LoVo (cell line): ENCODE measurements at regions not wholly inside any gene's neighbourhood (a gene's known extent, or its start where the extent isn't known, plus 50 kb on each side); places are given as distances from the start of the nearest gene placed in this dataset.
"Not testable (repeated sequence)": the region's sequence is repeated elsewhere in the genome, so short reads cannot be mapped to it uniquely, and the experiment has no call there.

Experiments used
- DNase-seq: peaks from one replicate; pipeline ENCODE4 v3.0.0-alpha.2; 2016; ENCODE audit warnings: low spot score

- DNase-seq: no peak
These were observed 132.5 kb upstream of the CHD1 start for GRCh38 chr5:99061299-99061698.

- DNase-seq: peak; percentile 83
These were observed 131.8 kb upstream of the CHD1 start for GRCh38 chr5:99060306-99061261.

DNA sequence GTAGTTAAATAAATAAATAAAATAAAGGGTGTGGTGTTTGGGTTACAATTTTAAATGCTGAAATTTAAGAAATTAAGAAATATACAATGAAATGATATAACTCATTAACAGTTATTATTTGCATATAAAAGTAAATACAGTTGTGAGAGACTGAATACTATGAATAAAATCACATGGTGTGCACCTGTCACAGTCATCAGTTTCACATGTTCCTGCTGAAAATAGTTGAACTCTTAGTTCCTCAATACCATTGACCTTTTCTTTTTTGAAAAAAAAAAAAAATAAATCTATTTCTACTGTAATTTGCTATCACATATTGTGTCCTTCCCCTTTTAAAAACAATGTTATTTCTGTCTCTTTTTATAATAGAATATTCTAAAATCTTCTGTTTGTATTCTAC lies 130.9 kb upstream of the CHD1 start:
- DNase-seq: no peak

DNA sequence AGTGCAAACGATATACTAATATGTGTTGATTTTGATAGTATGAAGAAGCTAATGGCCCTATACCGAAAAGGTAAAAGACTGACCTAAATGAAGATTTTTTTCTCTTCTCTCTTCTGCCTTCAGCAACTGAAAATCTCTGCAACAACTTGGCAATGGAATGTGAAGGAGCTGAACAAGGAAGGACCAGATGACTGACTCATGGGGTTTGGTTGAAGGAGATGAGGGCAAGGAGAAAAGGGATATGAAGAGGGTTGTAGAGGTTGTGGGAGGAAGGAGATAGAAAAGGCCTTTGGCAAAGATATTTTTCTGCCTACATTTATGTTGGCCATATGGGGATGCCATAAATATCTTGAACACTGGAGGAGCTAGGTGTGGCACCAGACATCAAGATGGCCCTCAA lies 129.7 kb upstream of the CHD1 start:
- DNase-seq: no peak

DNA sequence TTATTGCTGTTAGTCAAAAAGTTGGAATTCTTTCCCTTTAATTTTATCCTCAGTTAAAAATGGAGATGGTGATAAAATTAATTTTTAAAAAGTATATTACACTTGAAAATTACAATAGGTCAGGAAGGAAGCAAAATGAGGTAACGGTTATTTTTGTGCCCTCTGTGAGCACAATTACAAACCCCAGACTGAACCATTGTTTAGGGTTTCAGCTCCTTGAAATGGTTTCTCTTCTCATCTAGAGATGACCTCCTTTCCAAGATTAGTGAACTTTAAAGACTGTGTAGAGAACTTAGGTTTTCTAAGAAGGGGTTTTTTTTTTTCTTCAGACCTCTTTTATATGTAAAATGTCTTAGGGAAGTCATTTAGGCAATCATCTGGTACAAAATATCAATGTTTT lies 126.2 kb upstream of the CHD1 start:
- no peak for DNase-seq

DNA sequence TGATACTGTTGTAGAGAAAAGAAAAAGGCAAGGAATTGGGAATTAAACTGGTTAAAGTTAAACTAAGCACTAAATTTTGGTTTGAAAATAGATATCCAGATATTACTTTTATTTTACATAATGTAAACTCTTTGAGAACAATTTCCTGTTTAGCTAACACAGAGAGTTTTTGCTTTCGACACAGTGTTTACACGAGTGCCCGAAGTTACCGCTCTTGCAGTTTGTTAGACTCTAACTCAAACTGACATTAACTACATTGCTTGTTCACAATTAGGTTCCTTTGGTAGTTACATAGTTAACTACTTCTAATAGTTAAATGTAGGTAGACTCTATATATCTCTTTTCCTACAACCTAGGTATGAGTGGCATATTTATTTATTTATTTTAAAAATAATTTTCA lies 117.1 kb upstream of the CHD1 start:
- no peak for DNase-seq

- DNase-seq: not testable (repeated sequence)
These were observed 114.5 kb upstream of the CHD1 start for GRCh38 chr5:99043257-99043656.

DNA sequence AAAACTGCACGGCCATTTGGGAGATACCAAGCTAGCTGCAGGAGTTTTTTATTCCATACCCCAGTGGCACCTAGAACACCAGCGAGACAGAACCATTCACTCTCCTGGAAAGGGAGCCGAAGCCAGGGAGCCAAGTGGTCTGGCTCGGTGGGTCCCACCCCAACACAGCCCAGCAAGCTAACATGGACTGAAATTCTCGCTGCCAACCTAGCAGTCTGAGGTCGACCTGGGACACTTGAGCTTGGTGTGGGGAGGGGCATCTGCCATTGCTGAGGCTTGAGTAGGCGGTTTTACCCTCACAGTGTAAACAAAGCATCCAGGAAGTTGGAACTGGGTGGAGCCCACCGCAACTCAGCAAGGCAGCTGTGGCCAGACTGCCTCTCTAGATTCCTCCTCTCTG lies 108.9 kb upstream of the CHD1 start:
- peak; percentile 75 for DNase-seq

GRCh38 chr5:99035942-99036341 lies 107.1 kb upstream of the CHD1 start:
- no peak for DNase-seq

- peak; percentile 53 for DNase-seq
These were observed 105.5 kb upstream of the CHD1 start for GRCh38 chr5:99034336-99034735.

DNA sequence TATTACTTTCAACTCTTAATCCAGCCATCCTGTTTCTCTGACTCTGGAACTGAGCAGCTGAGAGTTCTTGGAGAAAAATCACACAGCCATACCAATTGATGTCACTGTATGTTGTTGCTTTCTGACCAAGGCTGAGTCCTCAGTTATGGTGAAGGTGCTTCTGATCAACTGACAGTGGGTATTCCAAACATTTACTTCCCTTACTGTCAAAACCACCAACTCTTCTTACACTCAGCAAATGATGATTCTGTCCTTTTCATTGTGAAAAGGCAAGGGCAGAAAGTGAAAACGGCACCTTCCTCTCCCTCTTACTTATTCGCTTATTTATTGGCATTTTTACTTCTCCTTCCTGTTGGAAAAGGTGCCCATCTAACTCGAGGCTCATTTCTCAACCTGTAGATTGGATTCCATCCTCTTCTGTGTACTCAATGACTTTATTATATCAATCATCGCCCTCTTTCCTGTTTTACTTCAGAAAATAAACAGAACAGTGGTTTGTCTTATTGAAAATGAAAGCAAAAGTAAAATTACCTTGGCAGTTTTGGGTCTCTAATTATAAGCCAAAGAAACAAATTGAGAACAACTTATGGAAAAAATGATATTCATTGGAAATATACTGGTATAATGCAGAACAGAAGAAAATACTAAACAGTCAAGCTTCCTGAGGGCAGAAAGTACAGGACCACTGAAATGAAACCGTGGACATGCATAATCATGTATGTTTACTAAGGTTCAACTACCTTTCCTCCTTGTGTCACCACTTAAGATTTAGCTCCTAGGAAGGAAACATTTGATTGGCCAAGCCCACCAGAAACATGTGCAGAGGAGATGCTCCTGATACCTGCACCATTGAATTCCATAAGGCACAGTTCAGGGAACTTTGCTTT lies 104.5 kb upstream of the CHD1 start:
- no peak for DNase-seq

DNA sequence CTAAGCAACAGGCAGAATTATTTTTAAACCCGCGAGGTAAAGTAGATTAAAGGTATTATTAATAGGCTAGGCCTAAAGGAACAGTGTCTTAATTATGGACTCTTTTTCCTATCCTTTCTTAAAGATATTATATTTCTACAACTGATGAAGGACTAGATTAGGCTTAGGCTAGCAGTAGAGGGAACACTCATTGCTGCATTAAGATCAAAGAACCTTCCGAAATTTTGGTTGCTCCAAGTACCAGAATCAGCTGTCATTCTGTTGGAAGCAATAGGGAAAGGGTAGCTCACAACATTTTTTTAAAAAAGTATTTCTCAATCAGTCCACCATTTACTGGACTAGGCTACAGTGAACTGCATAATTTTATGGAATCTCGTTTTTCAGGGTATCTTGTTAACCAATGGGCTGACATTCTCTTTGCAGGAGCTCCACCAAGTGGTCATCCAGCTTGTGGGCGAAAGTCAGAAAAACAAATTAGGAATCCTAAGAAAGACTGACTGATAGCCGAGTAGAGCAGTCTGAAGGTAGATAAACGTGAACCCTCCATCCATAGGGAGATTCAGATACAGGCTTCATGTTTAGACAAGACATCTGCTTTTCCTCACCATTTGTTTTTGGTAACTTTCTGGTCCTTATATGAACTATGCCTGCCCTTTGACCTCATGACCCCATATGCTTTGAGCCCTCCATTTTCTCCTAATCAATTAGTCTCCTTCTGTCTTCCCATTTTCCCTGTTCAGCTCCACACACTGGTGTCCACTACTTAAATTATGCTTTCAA lies 103.6 kb upstream of the CHD1 start:
- peak; percentile 72 for DNase-seq

DNA sequence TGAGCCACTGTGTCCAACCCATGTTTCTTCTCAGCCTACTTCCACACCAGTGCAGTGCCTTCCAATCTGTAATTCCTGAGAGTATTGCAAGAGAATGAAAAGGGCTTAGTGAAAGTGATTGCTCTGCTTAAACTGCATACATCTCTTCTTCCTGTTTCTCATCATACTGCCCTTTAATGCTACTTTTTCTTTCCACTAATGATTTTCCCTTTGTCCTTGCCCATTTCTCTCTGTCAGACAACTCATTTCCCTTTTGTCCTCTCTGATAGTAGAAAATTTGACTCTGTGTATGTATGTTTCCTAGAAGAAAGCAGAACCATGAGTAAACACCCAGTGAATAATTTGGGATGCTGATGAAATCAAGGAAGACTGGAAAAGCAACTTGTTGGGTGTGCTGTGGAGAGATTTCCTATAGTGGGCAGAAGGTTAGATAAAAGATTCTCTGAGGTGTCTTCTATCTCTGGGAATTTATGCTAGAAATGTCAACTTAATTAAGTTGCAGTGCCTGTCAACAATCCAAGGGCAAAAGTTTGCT lies 102.2 kb upstream of the CHD1 start:
- DNase-seq: no peak

DNA sequence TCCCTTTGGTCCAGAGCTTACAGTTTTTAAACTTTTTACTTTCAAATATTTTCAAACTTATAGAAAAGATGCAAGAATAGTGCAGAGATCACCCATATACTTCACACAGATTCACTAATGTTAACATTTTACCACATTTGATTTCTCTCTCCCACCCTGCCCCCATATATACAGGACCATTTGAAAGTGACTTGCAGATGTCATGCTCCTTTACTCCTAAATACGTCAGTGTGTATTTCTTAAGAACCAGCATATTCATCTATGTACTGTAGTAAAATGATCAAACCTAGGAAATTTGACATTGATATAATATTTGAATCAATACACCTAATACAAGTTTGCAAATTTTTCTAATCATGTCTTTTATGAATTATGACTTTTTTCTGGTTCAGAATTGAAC lies 100.4 kb upstream of the CHD1 start:
- no peak for DNase-seq

- DNase-seq: not testable (repeated sequence)
These were observed 99.4 kb upstream of the CHD1 start for GRCh38 chr5:99028170-99028569.

- DNase-seq: peak; percentile 82
These were observed 96.7 kb upstream of the CHD1 start for GRCh38 chr5:99025298-99026045.

DNA sequence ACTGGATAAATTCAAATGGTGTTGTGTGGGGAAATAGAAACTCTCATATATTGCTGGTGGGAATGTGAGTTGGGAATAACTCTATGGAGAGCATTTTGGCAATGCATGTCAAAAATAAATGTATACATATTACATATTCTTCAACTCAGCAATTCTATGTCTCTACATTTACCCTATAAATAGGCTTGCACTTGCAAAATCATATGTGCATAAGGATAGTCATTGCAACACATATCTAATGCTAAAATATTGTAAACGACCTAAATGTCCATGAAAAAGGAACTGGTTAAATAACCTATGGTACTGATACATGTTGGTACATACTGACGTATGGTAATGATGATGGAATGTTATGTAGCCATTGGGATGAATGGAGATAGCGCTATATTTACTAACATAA lies 94.5 kb upstream of the CHD1 start:
- no peak for DNase-seq

- no peak for DNase-seq
These were observed 93.4 kb upstream of the CHD1 start for GRCh38 chr5:99022250-99022649.

- peak; percentile 57 for DNase-seq
These were observed 91.9 kb upstream of the CHD1 start for GRCh38 chr5:99020698-99021048.

DNA sequence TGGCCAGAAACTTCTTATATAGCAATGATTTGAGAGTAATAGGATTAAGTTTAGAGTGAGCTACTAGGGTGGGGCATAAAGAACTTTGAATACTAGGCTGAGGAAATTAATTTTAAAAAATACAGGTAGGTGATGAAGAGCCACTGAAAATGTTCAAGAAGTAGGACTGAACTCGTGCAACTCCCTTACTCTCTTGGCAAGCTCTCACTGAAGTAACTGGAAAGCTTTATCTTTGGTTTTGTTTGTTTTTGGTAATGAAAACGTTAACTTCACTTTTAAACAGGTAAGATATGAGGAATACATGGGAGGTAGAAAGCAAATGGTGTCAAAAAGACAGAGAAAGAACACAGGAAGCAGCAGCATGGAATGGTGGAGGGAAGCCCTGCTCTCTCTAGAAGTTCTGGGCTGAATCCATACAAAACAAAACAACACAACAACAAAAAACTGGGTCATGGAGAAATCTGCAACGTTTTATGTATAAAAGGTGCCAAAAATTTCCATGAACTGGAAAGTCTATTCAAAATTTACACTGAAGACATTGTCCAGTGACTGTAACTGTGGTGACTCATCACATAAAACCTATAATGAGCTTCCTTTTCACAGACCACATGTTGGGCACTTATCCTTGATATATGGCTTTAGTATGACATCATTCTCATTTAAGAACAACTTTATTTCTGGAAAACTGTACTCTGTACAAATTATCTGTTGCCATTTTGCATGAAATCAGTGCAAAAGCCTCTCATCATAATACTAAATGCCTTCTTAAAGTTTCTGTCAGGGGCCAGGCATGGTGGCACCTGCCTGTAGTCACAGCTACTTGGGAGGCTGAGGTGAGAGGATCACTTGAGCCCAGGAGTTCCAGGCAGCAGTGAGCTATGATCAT lies 91.2 kb upstream of the CHD1 start:
- DNase-seq: peak; percentile 88
